Loucy (cell line): ENCODE measurements at regions not wholly inside any gene's neighbourhood (a gene's known extent, or its start where the extent isn't known, plus 50 kb on each side); places are given as distances from the start of the nearest gene placed in this dataset.

ENCODE experiments used
- H2AFZ ChIP-seq: fragments of 200-600 bp; sonication (generic); 2 replicates; pipeline ENCODE4 v1.6.0; 2016; ENCODE audit warnings: antibody characterized with exemption, mild to moderate bottlenecking, low read length, moderate library complexity
- H3F3A ChIP-seq: fragments of 200-600 bp; 2 replicates; pipeline ENCODE4 v1.6.0; 2016; ENCODE audit warnings: antibody characterized with exemption, low read depth, mild to moderate bottlenecking
- H3K27me3 ChIP-seq: fragments of 200-600 bp; sonication (generic); 2 replicates; pipeline ENCODE4 v1.6.1; 2014; ENCODE audit warnings: low read length, mild to moderate bottlenecking; ENCODE audit not compliant: insufficient read depth, poor library complexity, severe bottlenecking
- H3K36me3 ChIP-seq: fragments of 200-600 bp; sonication (generic); 2 replicates; pipeline ENCODE4 v1.6.1; 2016; ENCODE audit warnings: low read length; ENCODE audit not compliant: insufficient read depth
- H3K4me1 ChIP-seq: fragments of 200-600 bp; sonication (generic); 2 replicates; pipeline ENCODE4 v1.5.1; 2014; ENCODE audit warnings: low read length, mild to moderate bottlenecking; ENCODE audit not compliant: insufficient read depth, poor library complexity, severe bottlenecking
- H3K4me2 ChIP-seq: fragments of 200-600 bp; sonication (generic); 2 replicates; pipeline ENCODE4 v1.6.0; 2014; ENCODE audit warnings: antibody characterized with exemption, low read length, low read depth, mild to moderate bottlenecking; ENCODE audit not compliant: poor library complexity, severe bottlenecking
- H3K4me3 ChIP-seq: fragments of 200-600 bp; sonication (generic); 2 replicates; pipeline ENCODE4 v1.5.1; 2014; ENCODE audit warnings: low read length, mild to moderate bottlenecking, mixed read lengths; ENCODE audit not compliant: poor library complexity, severe bottlenecking
- H3K79me2 ChIP-seq: fragments of 200-600 bp; sonication (generic); 2 replicates; pipeline ENCODE4 v1.6.1; 2014; ENCODE audit warnings: low read length; ENCODE audit not compliant: insufficient read depth
- H3K9ac ChIP-seq: fragments of 200-600 bp; sonication (generic); 2 replicates; pipeline ENCODE4 v1.6.0; 2014; ENCODE audit warnings: mild to moderate bottlenecking, low read depth, low read length, moderate library complexity; ENCODE audit not compliant: poor library complexity, severe bottlenecking
- H3K9me2 ChIP-seq: fragments of 200-600 bp; sonication (generic); replicated peaks from 2 replicates; pipeline ENCODE4 v1.6.1; 2016; ENCODE audit warnings: low read depth, low read length, mixed read lengths
- H3K9me3 ChIP-seq: fragments of 200-600 bp; sonication (generic); 2 replicates; pipeline ENCODE4 v1.6.1; 2014; ENCODE audit warnings: mild to moderate bottlenecking, antibody characterized with exemption, low read length, low read depth; ENCODE audit not compliant: insufficient read depth
- H4K20me1 ChIP-seq: fragments of 200-600 bp; sonication (generic); 2 replicates; pipeline ENCODE4 v1.6.0; 2014; ENCODE audit warnings: antibody characterized with exemption, low read length, mild to moderate bottlenecking; ENCODE audit not compliant: insufficient read depth, poor library complexity, severe bottlenecking
- CTCF ChIP-seq: fragments of 200-600 bp; sonication (generic); conservative IDR thresholded peaks from 2 replicates; pipeline ENCODE4 v1.5.1; 2014; ENCODE audit warnings: mild to moderate bottlenecking, antibody characterized with exemption, low read length
- EZH2phosphoT487 ChIP-seq: fragments of 200-600 bp; IDR thresholded peaks from 2 replicates; pipeline ENCODE4 v1.6.1; 2018; ENCODE audit warnings: antibody characterized with exemption, mild to moderate bottlenecking, moderate library complexity, borderline replicate concordance

- no peak overlapping the region for H3K9ac ChIP-seq
- H3K79me2 ChIP-seq: no peaks in the 10 kb centered on the region
- H3K9me2 ChIP-seq: no peaks in the 10 kb centered on the region
- H3F3A ChIP-seq: no peaks in the 10 kb centered on the region
- no peaks in the 10 kb centered on the region for H3K4me1 ChIP-seq
- H4K20me1 ChIP-seq: no peaks in the 10 kb centered on the region
- no peaks in the 10 kb centered on the region for H3K27me3 ChIP-seq
- TF ChIP-seq CTCF (no peak), EZH2phosphoT487 (no peak)
- H3K36me3 ChIP-seq: no peaks in the 10 kb centered on the region
- H3K4me2 ChIP-seq: no peak overlapping the region
- H3K9me3 ChIP-seq: no peaks in the 10 kb centered on the region
- H2AFZ ChIP-seq: no peak overlapping the region
- H3K4me3 ChIP-seq: no peak overlapping the region
These were observed 347.3 kb upstream of the CNR1 start for GRCh38 chr6:88513471-88513870.

GRCh38 chr6:88512951-88513350, 346.8 kb upstream of the CNR1 start:
- H3K79me2 ChIP-seq: no peaks in the 10 kb centered on the region
- no peaks in the 10 kb centered on the region for H3K36me3 ChIP-seq
- no peak overlapping the region for H2AFZ ChIP-seq
- H3K9me3 ChIP-seq: no peaks in the 10 kb centered on the region
- no peak overlapping the region for H3K9ac ChIP-seq
- no peak overlapping the region for H3K4me2 ChIP-seq
- H4K20me1 ChIP-seq: no peaks in the 10 kb centered on the region
- H3K27me3 ChIP-seq: no peaks in the 10 kb centered on the region
- H3K4me3 ChIP-seq: no peak overlapping the region
- H3K9me2 ChIP-seq: no peaks in the 10 kb centered on the region
- TF ChIP-seq EZH2phosphoT487 (no peak), CTCF (no peak)
- H3K4me1 ChIP-seq: no peaks in the 10 kb centered on the region
- no peaks in the 10 kb centered on the region for H3F3A ChIP-seq

GRCh38 chr6:88502391-88502790, 336.2 kb upstream of the CNR1 start:
- Histone ChIP-seq H3K36me3 (no peaks in the 10 kb centered on the region), H3F3A (no peaks in the 10 kb centered on the region), H3K9me2 (no peaks in the 10 kb centered on the region), H3K27me3 (no peaks in the 10 kb centered on the region), H2AFZ (no peak overlapping the region), H3K4me3 (no peak overlapping the region), H3K9ac (no peak overlapping the region), H3K79me2 (no peaks in the 10 kb centered on the region), H3K9me3 (no peaks in the 10 kb centered on the region), H3K4me1 (no peaks in the 10 kb centered on the region), H3K4me2 (no peak overlapping the region), H4K20me1 (no peaks in the 10 kb centered on the region)
- TF ChIP-seq EZH2phosphoT487 (no peak), CTCF (no peak)
